Hippocampal formation (tissue), 2 donors: ENCODE measurements at regions not wholly inside any gene's neighbourhood (a gene's known extent, or its start where the extent isn't known, plus 50 kb on each side); places are given as distances from the start of the nearest gene placed in this dataset.
A peak's percentile ranks its signal among the peaks of the same experiment; 100 is the strongest.

ENCODE experiments used
- DNase-seq, 2 donors: peaks; one replicate each; lab custom pipeline; 2025; lab: John Stamatoyannopoulos, UW

- no peak for DNase-seq
These were observed 137.3 kb upstream of the TENM4 start for GRCh38 chr11:79578116-79578515.

DNA sequence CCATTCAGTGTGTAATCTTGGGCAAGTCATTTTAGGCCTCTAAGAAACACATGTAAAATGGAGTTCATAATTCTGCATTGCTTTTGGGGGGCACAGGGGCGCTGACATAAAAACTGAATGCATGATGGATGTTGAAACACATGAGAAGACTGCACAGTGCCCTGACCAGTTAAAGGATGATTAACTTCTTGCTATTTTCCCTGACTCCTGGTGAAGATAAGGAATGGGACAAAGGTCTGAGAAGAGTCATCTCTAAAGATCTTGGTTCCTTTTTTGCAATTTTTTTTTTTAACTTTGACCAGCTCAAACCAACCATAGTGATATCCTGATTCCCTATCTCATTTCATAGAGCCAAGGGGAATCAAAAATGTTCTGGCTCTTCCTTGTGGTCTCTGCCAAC, 134.9 kb upstream of the TENM4 start:
- DNase-seq = no peak

- DNase-seq = no peak
These were observed 129.3 kb upstream of the TENM4 start for GRCh38 chr11:79570104-79570503.

GRCh38 chr11:79564288-79564925, 123.6 kb upstream of the TENM4 start:
- no peak for DNase-seq

- no peak for DNase-seq
These were observed 120.7 kb upstream of the TENM4 start for GRCh38 chr11:79561496-79561895.

GRCh38 chr11:79550809-79551208, 110.0 kb upstream of the TENM4 start:
- DNase-seq = no peak

DNA sequence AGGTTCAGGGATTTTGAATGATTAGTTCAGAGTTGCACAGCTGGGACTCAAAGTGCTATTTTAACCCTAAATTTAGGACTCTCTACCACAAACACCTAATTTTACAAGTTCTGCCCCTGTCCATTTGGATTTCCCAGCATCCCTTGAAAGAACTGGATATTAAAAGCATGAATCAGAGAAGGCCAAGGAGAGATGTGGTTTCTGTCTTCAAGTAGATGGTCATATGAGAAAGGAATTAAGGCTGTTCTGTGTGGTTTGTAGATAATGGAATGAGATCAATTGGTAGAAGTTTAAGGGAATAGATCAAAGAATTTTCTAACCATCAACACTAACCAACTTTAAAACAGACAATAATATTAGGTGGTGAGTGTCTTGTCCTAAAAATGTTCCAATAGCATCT, 106.4 kb upstream of the TENM4 start:
- DNase-seq = no peak

GRCh38 chr11:79546351-79546750, 105.5 kb upstream of the TENM4 start:
- no peak for DNase-seq

DNA sequence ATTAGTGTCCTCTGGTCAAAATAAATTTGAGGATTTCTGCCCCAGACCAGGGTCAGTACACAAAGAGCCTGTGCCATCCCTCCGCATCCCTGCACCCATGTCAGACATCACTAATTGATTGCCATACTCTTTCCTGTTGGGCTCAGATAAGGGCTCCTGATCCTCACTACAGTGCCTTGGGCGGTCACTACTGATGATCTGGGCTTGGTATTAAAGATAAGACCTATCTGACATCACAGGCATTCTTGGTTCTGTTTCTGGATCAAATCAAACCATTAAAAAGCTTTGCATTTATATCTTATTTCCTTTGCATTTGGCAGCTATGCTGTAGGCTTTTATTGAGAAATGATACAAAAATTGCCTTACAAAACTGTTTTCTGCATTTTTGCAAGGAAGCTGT, 103.5 kb upstream of the TENM4 start:
- DNase-seq = no peak

DNA sequence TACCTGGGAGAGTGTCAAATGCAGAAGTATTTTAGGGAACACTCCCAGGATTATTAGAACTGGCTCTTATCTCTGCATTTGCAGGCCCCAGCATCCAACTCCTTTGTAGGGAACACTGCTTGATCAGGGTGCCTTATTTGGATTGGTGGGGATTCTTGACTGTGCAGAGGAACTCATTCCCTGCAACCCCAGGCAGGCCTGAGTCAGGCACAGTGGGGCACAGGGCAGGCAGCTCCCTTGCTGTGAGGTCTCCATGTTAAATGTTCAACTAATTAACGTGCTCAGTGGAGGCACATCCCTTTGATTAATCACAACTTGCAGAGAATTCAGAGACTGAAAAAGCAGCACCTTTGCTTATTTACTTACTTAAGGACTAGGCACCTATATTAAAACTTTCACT, 102.3 kb upstream of the TENM4 start:
- no peak for DNase-seq

GRCh38 chr11:79541466-79541865, 100.6 kb upstream of the TENM4 start:
- DNase-seq = no peak

DNA sequence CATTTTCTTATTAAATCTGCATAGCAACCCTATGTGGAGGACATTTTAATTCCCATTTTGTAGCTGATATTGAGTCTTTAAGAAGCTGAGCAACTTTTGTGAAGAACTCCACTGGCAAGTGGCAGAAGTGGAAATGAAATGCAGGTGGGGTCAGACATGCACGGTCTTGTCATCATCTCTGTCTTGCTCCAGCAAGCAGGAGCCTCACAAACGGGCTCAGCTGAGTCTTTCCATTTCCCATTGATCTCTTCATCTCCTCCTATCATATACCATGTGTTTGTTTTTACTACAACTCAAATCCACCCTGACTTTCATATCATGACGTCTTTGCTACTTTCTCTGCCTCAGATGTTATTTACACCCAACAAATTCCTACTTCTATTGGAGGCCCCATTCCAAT, 97.9 kb upstream of the TENM4 start:
- DNase-seq = no peak

- no peak for DNase-seq
These were observed 95.5 kb upstream of the TENM4 start for GRCh38 chr11:79536155-79536917.

GRCh38 chr11:79535606-79536005, 94.8 kb upstream of the TENM4 start:
- no peak for DNase-seq

DNA sequence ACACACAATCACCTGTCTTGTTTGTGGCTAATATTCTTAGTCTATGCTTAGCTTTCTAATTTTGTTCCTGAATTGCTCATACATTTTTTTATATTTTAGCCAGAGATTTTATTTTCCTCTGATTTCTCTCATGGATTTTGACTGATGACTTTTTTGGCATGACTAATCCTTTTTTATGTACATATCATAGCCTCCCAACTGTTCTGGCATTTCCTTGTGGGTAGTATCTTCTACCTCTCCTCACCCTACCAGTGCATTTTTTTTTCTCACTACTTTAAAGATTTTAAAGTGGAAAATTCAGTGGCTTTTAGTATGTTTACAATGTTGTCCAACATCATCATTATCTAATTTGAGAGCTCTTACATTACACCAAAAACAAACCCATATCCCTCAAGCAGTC, 84.4 kb upstream of the TENM4 start:
- DNase-seq = no peak

- no peak for DNase-seq
These were observed 81.8 kb upstream of the TENM4 start for GRCh38 chr11:79522626-79523025.

- no peak for DNase-seq
These were observed 79.3 kb upstream of the TENM4 start for GRCh38 chr11:79520086-79520485.

DNA sequence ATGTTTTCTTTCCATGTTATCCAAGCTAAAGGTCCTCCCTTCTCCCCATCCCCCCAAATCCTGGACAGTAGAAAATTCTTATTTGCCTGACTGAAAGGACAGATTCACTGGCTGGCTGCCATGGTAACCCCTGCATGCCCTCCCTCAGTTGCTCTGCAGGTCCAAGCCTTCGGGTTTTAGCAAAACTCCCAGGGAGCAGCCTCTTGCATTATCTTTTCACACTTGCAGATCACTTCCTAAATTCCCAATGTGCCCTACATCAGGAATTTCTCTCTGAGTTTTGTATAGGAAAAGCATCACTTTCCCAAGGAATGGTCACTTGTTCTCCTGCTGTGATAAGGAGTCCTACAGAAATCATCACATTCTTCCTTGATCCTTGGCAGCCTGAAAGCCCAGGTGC, 75.0 kb upstream of the TENM4 start:
- no peak for DNase-seq

DNA sequence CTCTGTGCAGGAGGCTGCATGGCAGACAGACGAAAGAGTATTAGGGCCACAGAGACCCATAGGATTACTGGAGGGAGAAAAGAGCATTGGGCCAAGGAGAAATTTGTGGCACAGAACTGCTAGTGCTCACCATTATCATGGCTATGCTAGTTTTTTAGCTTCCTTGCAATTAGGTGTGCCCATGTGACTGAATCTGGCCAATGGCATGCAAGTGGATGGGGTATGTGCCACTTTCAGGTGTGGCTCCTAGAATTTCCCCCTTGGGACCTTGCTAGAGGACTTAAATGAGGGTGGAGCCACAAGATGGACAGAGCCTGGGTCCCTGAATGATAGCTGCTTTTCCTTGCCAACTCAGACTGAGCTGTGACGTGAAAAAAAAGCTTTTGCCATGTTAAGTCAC, 73.9 kb upstream of the TENM4 start:
- no peak for DNase-seq

DNA sequence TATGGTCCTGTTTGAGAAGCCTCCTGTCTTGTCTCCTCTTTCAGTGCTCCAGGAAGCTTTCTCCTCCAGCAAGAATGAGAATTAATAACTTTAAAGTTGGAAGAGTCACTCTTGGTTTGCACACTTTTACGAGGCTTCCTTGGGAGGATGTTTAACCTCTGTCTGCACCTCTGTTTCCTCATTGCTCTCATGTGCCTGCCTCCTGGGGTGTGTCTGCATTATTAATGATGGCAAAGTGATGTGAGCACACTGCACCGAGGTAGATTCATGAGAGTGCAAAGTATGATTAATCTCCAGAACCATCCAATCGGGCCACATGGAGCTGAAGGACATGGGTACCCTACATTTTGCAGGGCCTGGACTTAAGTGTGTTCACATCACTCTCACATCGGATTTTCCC, 73.5 kb upstream of the TENM4 start:
- DNase-seq = no peak

- no peak for DNase-seq
These were observed 72.1 kb upstream of the TENM4 start for GRCh38 chr11:79512706-79513469.

GRCh38 chr11:79510960-79511359, 70.1 kb upstream of the TENM4 start:
- no peak for DNase-seq

- DNase-seq = peak in 1 of 2 donors; percentile 8
These were observed 67.6 kb upstream of the TENM4 start for GRCh38 chr11:79508461-79508860.
